Keratinocyte (primary cell): ENCODE measurements at regions not wholly inside any gene's neighbourhood (a gene's known extent, or its start where the extent isn't known, plus 50 kb on each side); places are given as distances from the start of the nearest gene placed in this dataset.

Source experiments
- CTCF ChIP-seq, 3 experiments: IDR thresholded peaks in 1 of 3; conservative IDR thresholded peaks in 1 of 3; optimal IDR thresholded peaks in 1 of 3; 2 replicates in 2 of 3; 3 replicates in 1 of 3; pipeline versions ENCODE3 to v1.5.1; 2011; ENCODE audit warnings: low read length in 3 of 3, mild to moderate bottlenecking in 3 of 3, moderate library complexity in 2 of 3, control low read depth in 1 of 3, inconsistent platforms in 1 of 3; ENCODE audit not compliant: insufficient read depth in 2 of 3; ENCODE audit errors: extremely low read depth in 1 of 3
- EZH2 ChIP-seq: IDR thresholded peaks from one replicate; pipeline ENCODE4 v1.6.1; 2012; ENCODE audit warnings: inconsistent platforms, mild to moderate bottlenecking, low read length, moderate library complexity

- TF ChIP-seq CTCF (optimal IDR thresholded peaks at IDR 0.05 in 1 of 3, IDR thresholded peaks at IDR 0.05 in 1 of 3, conservative IDR thresholded peaks at IDR 0.05 in 1 of 3; ENCODE audit: extremely low read depth in 1 of 3, insufficient read depth in 2 of 3, low read length in 3 of 3) (no peak), EZH2 (no peak)
Measured at GRCh38 chrX:124203311-124203710, 129.1 kb upstream of the TEX13D start.
